HT-29 (cell line): ENCODE measurements at regions not wholly inside any gene's neighbourhood (a gene's known extent, or its start where the extent isn't known, plus 50 kb on each side); places are given as distances from the start of the nearest gene placed in this dataset.
"Not testable (repeated sequence)": the region's sequence is repeated elsewhere in the genome, so short reads cannot be mapped to it uniquely, and the experiment has no call there.

Source experiments
- DNase-seq: peaks from one replicate; pipeline ENCODE4 v3.0.0-alpha.2; 2015; ENCODE audit warnings: low spot score

DNA sequence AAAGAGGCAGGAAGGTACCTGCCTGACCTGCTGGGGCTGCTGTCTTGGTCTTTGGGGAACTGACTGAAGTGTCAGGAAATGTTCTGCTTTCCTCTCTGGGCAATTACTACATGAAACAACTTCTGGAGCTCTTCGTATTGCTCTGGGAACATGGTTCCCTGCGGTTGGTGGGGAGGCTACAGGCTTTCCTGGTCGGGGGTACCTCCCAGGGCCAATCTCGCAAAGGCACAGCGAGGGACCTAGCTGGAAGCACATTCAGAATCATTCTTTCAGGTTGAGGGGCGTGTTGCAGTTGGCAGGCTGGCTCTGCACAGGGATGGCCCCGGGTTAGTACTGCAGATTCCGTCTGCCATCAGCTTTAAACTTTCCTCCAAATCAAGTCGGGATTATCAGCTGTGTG is 88.9 kb upstream of the RANBP3L start:
- no peak for DNase-seq

- DNase-seq = no peak
Observed at GRCh38 chr5:36392186-36392585, 90.5 kb upstream of the RANBP3L start.

DNA sequence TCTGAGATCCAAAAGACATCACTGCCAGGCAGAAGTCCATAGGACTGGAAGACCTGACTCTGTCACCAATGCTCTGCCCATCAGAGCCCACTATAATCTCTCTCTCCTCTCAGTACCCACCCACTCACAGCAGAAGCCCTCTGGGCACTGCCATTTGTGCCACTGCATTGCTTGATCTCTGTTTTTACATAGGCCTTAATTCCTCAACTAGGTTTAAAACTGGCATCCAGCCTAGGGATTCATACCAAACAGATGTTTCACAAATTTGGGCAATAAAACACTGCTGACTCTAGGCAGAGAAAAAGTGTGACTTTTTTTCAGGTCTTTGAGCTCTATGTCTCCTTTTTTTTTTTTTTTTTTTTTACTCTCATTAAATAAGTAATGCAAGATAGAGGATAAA is 91.1 kb upstream of the RANBP3L start:
- no peak for DNase-seq

DNA sequence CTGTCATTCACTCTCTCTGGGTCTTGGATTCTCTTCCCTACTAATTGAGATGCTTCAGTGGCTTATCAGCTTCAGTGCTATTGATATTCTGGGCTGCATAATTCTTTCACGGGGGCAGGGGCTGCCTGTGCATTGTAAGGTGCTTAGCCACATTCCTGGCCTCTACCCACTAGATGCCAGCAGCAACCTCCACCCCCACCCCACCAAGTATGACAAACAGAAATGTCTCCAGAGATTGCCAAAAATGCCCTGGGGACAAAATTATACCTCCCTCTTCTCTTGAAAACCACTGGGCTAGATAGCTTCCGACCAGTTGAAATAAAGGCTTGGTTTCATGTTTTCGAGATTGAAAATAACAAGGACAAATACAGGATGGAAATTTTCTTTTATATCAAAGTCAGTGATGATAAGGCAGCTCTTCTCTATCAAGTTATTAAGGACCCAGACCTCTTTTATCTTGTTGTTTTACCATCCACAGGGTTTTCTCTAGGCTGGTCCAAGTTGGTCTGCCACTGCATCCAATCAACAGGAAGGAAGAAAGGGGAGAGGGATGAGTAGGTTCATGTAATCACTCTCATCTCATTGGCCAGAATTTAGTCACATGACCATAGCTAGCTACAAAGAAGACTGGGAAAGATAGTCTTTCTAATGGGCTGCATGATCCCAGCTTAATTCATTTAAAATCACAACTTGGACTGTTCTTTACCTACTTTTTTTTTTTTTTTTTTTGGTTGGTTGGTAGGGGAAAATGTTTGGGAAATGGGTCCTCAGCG is 92.1 kb upstream of the RANBP3L start:
- DNase-seq = no peak

GRCh38 chr5:36395260-36395659 is 93.6 kb upstream of the RANBP3L start:
- DNase-seq = no peak

DNA sequence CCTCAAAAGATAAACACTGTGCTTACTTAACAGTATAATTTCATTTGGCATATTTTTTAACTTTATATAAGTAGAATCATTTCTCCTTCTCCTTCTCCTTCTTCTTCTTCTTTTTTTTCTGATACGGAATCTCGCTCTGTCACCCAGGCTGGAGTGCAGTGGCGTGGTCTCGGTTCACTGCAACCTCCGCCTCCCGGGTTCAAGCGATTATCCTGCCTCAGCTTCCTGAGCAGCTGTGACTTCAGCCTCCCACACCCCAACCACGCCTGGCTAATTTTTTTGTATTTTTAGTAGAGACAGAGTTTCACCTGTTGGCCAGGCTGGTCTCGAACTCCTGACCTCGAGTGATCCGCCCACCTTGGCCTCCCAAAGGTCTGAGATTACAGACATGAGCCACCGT is 94.2 kb upstream of the RANBP3L start:
- not testable (repeated sequence) for DNase-seq

DNA sequence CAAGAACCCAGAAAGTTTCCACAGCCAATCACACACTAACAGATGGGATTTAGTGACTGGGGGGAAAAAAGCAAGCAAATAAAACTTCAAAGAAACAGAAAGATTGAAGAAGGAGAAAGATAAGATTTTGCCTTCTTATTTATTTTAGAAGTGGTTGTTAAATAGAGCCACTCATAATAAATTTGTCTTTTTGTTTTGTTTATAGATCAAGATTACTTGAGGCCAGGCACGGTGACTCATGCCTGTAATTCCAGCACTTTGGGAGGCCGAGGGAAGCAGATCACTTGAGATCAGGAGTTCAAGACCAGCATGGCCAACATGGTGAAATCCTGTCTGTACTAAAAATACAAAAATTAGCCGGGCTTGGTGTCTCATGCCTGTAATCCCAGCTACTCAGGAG is 94.9 kb upstream of the RANBP3L start:
- no peak for DNase-seq

DNA sequence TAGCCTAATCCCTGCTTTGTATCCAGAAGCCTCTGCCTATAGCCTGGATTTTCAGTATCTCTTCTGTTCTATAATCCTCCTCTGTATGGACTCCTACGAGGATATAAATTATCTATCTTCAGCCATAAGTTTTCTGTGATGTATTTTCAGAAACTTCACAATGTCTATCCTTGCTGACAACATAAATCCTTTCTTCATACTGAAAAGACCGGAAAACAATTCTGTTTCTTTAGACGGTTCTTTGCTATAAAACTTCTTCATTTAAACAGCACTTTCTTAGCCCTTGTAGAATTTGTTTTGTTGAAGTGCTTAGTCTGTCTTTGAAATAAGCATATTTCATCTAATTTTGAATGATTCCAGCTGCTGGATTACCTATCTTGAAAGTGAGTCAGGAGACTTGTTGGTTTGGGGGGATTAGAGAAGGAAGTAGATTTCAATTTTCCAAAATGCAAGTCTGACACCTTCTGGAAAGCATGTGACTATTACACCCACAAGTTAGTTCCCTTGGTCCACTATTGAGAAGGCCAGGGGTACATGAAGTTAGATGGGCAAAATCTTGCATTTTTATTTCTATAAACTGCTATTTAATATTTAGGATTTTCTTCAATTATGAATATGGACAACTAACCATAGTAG is 96.3 kb upstream of the RANBP3L start:
- DNase-seq = peak; percentile 20

DNA sequence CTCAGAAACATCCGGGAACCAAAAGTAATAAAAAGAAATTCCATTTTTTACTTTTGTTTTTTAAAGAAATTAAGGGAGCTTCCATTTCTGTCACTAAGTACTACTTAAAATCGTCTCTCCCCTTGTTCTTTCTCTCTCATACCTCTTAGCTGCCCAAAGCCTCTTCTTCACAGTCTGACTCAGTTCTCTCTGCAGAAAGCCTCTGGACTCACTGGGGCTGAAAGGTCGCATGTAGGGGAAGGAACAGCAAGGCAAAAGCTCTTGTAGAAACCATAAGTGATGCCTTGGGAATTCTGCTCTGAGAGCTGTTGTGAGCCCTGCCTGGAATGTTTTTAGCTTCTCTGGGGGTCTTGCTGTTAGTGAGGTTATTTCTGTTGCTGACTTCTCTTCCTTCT is 100.8 kb upstream of the RANBP3L start:
- no peak for DNase-seq

DNA sequence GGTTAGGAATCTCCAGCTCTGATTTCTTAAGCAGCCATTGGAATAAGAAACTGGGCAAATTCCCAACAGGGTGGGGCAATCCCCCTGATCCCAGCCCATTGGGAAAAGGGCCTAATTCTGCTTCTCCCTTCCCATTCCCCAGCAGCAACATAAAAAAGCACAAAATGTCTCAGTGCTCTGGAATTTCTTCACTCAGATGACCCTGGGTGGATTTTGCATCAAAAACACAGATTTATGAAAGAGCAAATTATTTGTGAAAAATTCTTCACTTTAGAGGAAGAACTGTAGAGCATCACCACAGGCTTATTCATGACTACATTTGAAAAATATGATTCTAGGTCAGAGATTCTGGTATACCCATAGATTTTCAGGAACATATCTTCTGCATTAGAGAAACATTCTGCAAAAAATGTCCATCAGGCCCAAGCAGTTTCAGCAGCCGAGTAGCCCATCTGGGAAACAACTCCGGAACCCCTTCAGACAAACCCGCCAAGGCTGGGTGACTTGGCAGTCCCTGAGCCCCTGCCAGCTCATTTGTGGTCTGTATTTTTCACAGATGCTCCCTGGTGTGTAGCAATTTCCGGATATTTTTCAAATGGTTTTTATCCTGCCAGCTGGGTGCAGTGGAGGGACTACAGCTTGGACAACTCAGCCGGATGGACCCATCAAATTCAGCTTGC is 102.1 kb upstream of the RANBP3L start:
- DNase-seq = no peak

DNA sequence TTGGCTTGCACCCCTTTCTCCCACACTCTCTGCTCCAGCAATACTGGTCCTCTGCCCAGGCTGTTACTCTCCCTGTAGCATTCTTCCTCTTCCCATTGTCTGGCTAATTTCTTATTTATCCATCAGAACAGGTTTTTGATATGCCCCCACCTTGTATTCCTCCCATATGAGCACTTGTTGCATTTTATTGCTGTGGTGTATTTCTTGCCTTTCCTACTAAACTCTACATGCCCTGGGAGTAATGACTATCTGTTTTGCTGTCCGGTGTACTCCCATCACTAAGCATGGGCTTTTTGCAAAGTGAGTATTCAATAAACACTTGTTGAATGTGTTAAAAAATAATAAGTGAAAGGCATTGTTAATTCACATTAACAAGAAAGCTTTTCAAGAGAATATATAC is 104.3 kb upstream of the RANBP3L start:
- DNase-seq = no peak

- DNase-seq = no peak
Observed at GRCh38 chr5:36407396-36407795, 105.7 kb upstream of the RANBP3L start.

GRCh38 chr5:36409711-36410110 is 108.0 kb upstream of the RANBP3L start:
- not testable (repeated sequence) for DNase-seq

DNA sequence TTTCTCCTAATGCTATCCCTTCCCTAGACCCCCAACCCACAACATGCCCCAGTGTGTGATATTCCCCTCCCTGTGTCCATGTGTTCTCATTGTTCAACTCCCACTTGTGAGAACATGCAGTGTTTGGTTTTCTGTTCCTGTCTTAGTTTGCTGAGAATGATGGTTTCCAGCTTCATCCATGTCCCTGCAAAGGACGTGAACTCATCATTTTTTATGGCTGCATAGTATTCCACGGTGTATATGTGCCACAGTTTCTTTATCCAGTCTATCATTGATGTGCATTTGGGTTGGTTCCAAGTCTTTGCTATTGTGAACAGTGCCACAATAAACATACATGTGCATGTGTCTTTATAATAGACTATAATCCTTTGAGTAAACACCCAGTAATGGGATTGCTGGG is 109.0 kb upstream of the RANBP3L start:
- not testable (repeated sequence) for DNase-seq

GRCh38 chr5:36414869-36415282 is 113.2 kb upstream of the RANBP3L start:
- DNase-seq = peak; percentile 54

DNA sequence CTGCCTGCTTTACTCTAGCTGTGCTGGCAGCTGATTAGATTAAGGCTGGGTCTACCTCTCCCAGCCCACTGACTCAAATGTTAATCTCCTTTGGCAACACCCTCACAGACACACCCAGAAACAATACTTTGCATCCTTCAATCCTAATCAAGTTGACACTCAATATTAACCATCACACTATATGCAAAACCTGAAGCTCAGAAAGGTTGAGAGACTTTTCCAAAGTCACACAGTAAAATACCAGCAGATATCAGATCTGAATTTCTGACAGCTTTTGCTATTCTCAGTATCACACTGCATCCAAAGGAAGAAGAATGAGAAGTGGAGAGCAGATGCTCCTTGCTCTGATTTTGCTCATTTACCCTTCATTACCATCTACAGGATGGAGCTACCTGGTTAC is 114.9 kb upstream of the RANBP3L start:
- no peak for DNase-seq

GRCh38 chr5:36417221-36417620 is 115.5 kb upstream of the RANBP3L start:
- no peak for DNase-seq

DNA sequence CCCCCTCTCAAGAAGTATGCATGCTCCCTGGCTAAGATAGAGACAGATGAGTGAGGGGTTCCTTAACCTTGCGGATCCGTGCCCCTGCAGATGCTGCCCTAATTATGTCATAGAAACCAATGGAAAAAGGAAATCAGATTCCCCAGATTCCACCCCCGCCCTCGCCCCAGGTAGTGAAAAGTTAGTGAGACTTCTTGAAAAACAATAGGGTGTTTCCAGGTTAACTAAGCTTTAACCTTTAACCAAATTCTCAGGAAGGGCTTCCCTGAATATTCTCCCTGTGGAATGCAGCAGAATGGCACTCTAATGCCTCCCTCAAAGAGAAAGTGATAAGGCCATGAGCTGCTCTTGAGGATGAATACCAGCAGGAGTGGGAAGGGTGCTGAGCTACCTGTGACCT is 116.0 kb upstream of the RANBP3L start:
- no peak for DNase-seq

DNA sequence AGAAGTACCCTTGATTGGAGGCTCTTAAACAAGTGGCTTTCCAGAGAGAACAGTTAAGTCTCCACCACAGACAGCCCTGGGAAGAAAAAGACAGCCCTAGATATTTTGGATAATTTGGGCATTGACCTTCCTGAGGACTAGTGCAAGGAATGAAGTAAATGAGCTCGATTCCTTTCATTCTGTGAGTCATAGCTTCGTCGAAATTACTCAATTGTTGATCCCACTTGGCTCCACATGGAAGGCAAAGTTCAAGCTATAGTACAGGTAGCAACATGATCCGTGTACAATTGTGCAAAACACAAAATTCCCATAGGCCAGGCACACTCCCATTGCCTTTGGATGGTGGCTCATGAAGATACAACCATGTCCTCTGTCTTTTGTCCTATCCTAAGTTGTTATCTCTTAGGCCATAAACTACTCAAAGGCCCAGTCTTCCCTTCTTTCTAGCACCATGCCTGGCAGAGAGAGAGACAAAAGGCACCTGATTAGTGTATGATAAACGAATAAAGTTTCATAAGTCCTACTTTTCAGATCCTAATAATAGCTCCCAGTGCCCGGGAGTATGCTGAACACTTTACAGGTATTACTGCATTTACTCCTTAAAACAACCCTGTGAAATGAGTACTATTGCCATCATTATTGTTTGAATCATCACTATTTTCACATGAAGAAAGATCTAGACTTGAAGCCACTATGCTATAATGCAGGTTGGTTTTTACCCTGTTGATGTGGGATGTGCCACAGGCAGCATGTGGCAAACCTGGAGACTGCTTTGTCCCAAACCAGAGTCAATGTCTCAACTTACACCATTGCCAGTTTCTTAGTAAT is 116.7 kb upstream of the RANBP3L start:
- no peak for DNase-seq

DNA sequence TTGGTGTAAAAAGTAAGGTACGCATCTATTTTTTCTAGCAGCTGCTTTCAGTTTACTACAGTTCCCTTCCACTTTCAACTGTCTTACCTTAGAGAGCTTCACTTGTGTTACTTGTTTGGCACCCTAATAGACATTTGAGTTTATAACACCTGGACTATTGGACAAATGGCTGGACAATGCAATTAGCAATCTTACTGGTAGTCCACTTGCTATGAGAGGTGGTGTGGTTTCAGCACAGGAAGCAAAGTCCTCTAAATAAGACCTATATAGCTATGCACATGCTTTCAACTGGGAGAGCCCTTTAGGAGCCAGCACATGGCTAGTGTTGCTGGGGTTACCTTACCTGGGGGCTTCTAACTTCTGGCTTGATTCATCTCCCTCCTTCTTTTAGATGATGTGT is 119.6 kb upstream of the RANBP3L start:
- no peak for DNase-seq

- DNase-seq = no peak
Observed at GRCh38 chr5:36422952-36423351, 121.2 kb upstream of the RANBP3L start.
